HG02588 (cell line): ENCODE measurements at regions not wholly inside any gene's neighbourhood (a gene's known extent, or its start where the extent isn't known, plus 50 kb on each side); places are given as distances from the start of the nearest gene placed in this dataset.

Source experiments
- ATAC-seq: cut with Tn5 transposase; IDR thresholded peaks from one replicate; pipeline ENCODE4 v1.9.1; 2021; ENCODE audit warnings: mild to moderate bottlenecking, moderate library complexity; ENCODE audit not compliant: unreplicated experiment

DNA sequence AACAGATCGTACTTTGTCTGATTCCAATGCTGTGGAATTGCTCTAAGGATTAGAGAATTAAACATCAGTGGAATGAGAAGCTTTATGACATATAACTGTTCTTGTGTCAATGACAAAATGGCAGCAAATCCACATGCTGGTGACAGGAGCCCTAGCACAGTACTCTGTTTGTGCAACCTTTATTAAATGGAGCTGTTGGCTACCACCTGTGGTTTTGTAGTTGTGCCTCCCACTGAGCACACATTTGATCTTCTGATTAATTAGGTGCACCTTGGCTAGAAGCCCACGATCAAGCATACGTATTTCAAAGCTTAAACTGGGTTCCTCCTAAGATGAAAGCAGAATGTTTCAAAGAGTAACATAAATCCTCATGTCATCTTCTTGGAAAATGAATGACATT is 394.0 kb upstream of the IGFBP7 start:
- ATAC-seq, result no peak

GRCh38 chr4:57501720-57502119 is 391.5 kb upstream of the IGFBP7 start:
- no peak for ATAC-seq

GRCh38 chr4:57499786-57500185 is 389.6 kb upstream of the IGFBP7 start:
- ATAC-seq, result no peak

DNA sequence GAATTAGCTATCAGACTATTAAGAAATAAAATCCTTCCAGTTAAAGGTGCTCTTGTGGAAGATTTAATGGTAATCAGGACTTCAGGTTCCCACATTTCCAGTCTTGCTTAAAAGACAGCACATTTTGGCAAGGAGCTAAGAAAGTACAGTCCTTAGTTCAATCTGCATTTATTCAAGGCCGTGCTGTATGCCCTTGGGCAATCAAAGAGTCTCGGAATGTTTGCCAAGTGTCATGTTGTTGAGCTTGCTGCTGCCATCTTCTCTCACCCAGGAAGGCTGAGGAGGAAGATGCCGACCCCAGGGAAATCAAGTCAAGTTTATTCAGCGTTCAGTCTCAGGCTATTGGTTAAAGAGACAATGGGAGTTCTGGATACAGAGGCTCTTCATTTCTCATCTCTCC is 388.1 kb upstream of the IGFBP7 start:
- no peak for ATAC-seq

- no peak for ATAC-seq
Measured at GRCh38 chr4:57496697-57497471, 386.7 kb upstream of the IGFBP7 start.

DNA sequence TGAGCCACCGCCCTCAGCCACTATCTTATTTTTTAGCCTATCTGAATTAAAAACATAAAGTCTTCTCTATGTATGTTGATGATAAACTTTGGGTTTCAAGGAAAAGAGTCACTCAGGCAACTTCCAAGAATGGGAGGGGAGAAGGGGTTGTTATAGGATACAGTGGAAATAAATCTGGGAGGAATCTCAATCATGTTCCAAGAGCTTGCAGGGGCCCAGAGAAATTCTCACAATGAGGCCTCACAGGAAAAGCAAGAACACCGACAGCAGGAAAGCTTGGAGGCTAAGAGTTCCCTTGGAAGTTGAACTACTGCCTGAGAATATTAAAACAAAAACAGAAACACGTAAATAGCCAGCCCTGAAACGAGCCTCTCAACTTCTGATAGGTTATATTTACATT is 384.6 kb upstream of the IGFBP7 start:
- ATAC-seq, result no peak

- ATAC-seq, result no peak
Measured at GRCh38 chr4:57492251-57492878, 382.2 kb upstream of the IGFBP7 start.

DNA sequence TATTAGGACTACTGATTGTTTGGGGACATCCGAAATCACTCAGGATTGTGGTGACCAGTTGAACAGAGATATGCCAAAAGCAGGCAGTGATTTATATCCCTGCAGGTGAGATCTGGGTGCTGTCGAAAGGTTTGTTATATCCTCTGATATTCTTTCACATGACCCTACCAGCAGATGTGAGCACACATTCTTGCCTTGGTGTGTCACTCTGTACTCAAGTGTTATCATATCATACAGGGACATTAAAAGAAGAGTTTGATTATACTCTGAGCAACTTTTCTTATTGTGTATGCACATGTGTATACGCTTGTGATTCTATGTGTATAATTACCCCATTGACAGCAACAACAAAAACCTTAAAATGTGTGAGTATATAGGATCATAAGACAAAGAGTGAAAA is 381.2 kb upstream of the IGFBP7 start:
- ATAC-seq, result no peak

DNA sequence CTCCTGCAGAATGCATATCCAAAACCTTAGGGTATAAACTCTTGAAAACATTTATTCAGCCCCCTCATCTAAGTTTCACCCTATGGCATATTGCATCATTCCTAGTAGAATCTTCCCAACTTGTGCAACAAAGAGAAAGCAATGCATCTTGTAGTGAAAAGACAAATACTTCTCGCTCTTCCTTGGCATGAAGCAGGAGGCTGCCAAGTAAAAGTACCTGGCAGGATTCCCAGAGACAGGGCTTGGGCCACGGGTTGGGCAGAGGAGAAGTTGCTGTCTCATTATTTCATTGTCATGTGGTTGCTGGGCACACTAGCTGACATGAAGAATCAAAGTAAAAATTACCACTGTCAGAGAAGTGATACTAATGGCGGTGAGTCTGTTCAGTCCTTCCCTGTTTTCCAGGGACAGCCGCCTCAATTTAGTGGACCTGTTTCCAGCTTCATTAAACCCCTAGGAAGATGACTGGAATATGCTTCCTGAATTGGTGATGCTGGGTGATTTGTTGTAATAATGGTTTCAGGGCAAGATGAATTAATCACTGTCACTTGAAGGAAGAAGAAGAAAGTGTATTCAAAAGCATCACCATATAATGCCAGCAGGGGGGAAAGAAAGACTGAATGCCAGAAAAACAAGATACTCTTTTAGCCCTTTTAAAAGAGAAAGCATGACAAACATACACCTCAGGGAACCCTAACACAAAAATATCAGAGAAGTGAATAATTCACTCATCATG is 380.5 kb upstream of the IGFBP7 start:
- ATAC-seq, result no peak

DNA sequence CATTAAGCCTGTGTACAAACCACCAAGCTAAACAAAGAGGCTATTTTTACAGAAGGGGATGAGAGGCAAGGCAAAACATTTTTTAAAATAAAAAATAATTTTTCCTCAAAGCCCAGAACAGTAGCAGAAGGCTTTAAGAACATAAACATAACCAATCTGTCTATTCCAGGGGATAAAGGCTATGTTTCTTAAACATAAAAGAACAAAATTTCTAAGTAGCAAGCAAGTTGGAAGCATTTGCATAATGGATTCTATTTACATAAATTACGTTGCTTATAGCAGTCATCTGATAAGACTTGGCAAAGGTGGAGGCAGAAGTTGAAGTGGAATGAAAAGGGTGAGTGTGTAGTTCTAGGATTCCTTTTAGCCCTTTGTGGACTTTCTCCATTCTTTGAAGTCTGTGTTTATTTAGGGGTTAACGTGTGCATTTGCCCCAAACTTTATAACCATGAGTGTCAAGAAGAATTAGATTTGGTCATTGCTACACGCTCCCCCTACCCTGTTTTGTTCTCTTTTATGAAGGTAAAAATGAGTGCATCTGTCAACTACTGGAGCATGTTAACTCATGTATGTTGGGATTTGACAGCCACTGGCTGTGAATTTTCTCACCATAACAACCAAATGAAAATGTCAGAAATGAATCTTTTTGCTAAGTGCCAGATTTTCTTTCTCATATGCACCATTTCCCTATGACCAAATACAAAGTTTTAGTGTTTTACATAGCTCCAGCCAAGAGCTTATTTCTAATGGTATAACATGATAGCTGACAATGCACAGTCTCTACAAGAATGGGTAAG is 378.4 kb upstream of the IGFBP7 start:
- ATAC-seq, result no peak

GRCh38 chr4:57475424-57475823 is 365.2 kb upstream of the IGFBP7 start:
- no peak for ATAC-seq

GRCh38 chr4:57465321-57466056 is 355.3 kb upstream of the IGFBP7 start:
- ATAC-seq, result no peak

DNA sequence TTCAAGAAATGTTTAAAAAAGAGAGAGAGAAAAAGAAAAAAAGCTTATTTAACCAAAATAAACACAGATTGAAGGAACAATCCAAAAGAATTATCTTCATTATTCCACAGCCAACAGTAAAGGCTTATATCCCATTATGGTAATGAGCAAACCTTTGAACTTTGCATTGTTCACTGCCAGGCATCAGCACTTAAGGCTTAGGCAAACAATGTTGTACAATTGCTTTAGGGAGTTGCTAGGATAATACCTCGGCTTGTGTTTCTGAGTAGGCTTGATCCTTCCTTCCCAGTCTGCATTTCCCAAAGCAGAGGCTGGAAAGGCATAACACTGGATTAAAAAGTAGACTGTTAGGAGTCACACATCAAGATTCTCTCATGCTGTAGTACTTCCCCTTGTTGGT is 352.7 kb upstream of the IGFBP7 start:
- ATAC-seq, result no peak

- ATAC-seq, result no peak
Measured at GRCh38 chr4:57460967-57461366, 350.8 kb upstream of the IGFBP7 start.

DNA sequence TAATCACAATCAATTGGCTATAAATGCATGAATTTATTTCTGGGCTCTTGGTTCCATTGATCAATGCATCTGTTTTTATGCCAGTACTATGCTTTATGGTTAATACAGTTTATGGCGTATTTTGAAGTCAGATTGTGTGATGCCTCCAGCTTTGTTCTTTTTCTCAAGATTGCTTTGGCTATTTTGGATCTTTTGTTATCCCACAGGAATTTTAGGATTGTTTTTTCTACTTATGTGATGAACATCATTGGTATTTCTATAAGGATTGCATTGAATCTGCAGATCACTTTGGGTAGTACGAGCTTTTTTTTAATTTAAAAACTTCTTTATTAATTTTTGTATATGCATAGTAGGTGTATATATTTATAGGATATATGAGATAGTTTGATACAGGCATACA is 338.7 kb upstream of the IGFBP7 start:
- ATAC-seq, result no peak

DNA sequence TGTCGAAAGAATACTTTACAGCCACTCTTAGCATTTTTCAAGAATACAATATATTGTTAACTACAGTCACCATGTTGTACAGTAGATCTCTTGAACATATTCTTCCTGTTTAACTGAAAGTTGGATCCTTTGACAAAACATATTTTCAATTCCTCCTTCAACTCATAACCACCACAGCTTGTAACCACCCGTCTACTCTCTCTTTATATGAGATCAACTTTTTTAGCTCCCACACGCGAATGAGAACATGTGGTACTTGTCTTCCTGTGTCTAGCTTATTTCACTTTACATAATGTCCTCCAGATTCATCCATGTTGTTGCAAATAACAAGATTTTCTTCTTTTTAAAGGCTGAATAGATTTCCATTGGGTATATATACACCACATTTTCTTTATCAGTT is 338.3 kb upstream of the IGFBP7 start:
- ATAC-seq, result no peak

DNA sequence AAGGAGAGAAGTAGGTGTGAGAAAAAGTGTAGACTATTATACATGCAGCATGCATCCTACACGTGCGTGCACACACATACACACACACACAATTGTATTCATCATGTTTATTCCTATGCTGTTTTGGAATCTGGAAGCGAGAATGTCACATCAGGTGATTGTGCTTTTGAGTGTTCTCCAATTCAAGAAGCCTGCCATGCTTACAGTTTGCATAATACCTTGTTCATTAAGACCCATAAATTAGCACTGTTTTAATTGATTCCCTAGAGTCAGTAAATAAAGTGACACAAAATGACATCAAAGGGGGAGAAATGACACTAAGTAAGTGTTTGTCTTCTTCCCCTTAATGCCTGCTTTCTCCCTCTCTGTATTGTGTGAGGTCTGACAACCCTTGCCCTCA is 336.1 kb upstream of the IGFBP7 start:
- no peak for ATAC-seq

- no peak for ATAC-seq
Measured at GRCh38 chr4:57445686-57446085, 335.5 kb upstream of the IGFBP7 start.

GRCh38 chr4:57444671-57445070 is 334.5 kb upstream of the IGFBP7 start:
- no peak for ATAC-seq

- ATAC-seq, result no peak
Measured at GRCh38 chr4:57443787-57444186, 333.6 kb upstream of the IGFBP7 start.

DNA sequence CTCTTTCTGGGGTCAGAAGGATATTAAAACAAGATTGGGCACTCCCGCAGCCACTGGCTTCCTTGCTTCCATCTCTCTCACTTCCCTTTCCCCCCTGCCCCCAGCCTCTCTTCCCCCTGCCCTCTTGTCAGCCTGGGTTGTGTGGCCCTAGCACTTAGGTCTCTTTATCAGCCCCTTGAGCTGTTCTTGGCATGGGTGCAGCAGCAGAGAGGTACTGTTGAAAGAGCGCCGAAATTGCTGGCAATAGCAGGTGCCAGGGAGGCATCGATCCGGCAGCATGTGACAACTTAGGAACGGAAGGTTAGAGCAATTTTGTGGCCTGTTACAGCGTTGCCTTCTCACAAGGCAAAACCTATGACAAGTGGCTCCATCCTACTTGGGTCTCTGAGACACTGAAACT is 333.1 kb upstream of the IGFBP7 start:
- no peak for ATAC-seq
